Naive thymus-derived CD4-positive, alpha-beta T cell (primary cell): ENCODE measurements at regions not wholly inside any gene's neighbourhood (a gene's known extent, or its start where the extent isn't known, plus 50 kb on each side); places are given as distances from the start of the nearest gene placed in this dataset.

Experiments used
- ATAC-seq: fragments of 150-1000 bp; cut with Tn5 transposase; 2 replicates; pipeline ENCODE4 v1.10.0; 2021; ENCODE audit warnings: mild to moderate bottlenecking, moderate library complexity
- CTCF ChIA-PET: fragments of 350-600 bp; sonication (Branson Sonifier 250); formaldehyde crosslinking; loops from one replicate; lab custom pipeline; 2021; ENCODE audit warnings: antibody characterized with exemption; lab: Charles Lee
- POLR2A ChIA-PET: fragments of 350-600 bp; sonication (Branson Sonifier 250); formaldehyde crosslinking; loops from one replicate; lab custom pipeline; 2021; ENCODE audit warnings: antibody characterized with exemption, inconsistent platforms; lab: Charles Lee
- DNase-seq, 9 donors: peaks; one replicate each; pipeline versions ENCODE4 v3.0.0 to v3.0.0-alpha.2; 2020 to 2022; ENCODE audit warnings: mixed read lengths in 1 of 9
- H3K27ac ChIP-seq: one replicate; pipeline ENCODE4 v1.7.0; 2013; ENCODE audit warnings: mild to moderate bottlenecking, low read depth, low read length, moderate library complexity
- H3K27me3 ChIP-seq, 2 donors: one replicate each; pipeline ENCODE4 v1.7.0; 2013; ENCODE audit warnings: low read length in 2 of 2, mild to moderate bottlenecking in 2 of 2, moderate library complexity in 2 of 2; ENCODE audit not compliant: control insufficient read depth in 2 of 2, insufficient read depth in 2 of 2
- H3K36me3 ChIP-seq, 3 experiments: 1 replicate in 2 of 3; 2 replicates in 1 of 3; pipeline ENCODE4 v1.7.0; 2013; ENCODE audit warnings: low read length in 3 of 3, mild to moderate bottlenecking in 3 of 3, moderate library complexity in 1 of 3; ENCODE audit not compliant: insufficient read depth in 3 of 3, control insufficient read depth in 2 of 3
- H3K4me1 ChIP-seq, 2 donors: one replicate each; pipeline ENCODE4 v1.7.0; 2013; ENCODE audit warnings: low read length in 2 of 2, mild to moderate bottlenecking in 2 of 2, moderate library complexity in 1 of 2; ENCODE audit not compliant: control insufficient read depth in 2 of 2, insufficient read depth in 2 of 2
- H3K4me3 ChIP-seq: 2 replicates; pipeline ENCODE4 v1.7.0; 2013; ENCODE audit warnings: mild to moderate bottlenecking, low read length
- H3K9me3 ChIP-seq, 3 experiments: 1 replicate in 2 of 3; 2 replicates in 1 of 3; pipeline ENCODE4 v1.7.0; 2013; ENCODE audit warnings: low read length in 3 of 3; ENCODE audit not compliant: control insufficient read depth in 2 of 3
- H3K27ac Mint-ChIP-seq, 9 donors: one replicate each; pipeline ENCODE4 v1.8.0; 2020 to 2022; ENCODE audit warnings: mixed read lengths in 9 of 9, mild to moderate bottlenecking in 8 of 9, moderate library complexity in 5 of 9, inconsistent platforms in 2 of 9
- H3K27me3 Mint-ChIP-seq, 5 donors: one replicate each; pipeline ENCODE4 v1.8.0; 2021 to 2022; ENCODE audit warnings: mixed read lengths in 5 of 5, mild to moderate bottlenecking in 1 of 5
- H3K36me3 Mint-ChIP-seq, 5 donors: one replicate each; pipeline ENCODE4 v1.8.0; 2020 to 2022; ENCODE audit warnings: mixed read lengths in 5 of 5, mild to moderate bottlenecking in 3 of 5, inconsistent platforms in 1 of 5
- H3K4me1 Mint-ChIP-seq, 7 donors: one replicate each; pipeline ENCODE4 v1.8.0; 2020 to 2022; ENCODE audit warnings: mixed read lengths in 7 of 7, mild to moderate bottlenecking in 3 of 7, inconsistent platforms in 1 of 7
- H3K4me3 Mint-ChIP-seq, 10 donors: one replicate each; pipeline ENCODE4 v1.8.0; 2020 to 2022; ENCODE audit warnings: mild to moderate bottlenecking in 10 of 10, mixed read lengths in 10 of 10, moderate library complexity in 6 of 10, inconsistent platforms in 2 of 10
- H3K9me3 Mint-ChIP-seq, 11 donors: one replicate each; pipeline ENCODE4 v1.8.0; 2020 to 2022; ENCODE audit warnings: mixed read lengths in 11 of 11, mild to moderate bottlenecking in 4 of 11, inconsistent platforms in 1 of 11, moderate library complexity in 1 of 11
- intact Hi-C, 2 donors: fragments of 100-400 bp; cut with micrococcal nuclease; formaldehyde crosslinking; loops; one replicate each; pipeline ENCODE4 v1.15.1; 2023

DNA sequence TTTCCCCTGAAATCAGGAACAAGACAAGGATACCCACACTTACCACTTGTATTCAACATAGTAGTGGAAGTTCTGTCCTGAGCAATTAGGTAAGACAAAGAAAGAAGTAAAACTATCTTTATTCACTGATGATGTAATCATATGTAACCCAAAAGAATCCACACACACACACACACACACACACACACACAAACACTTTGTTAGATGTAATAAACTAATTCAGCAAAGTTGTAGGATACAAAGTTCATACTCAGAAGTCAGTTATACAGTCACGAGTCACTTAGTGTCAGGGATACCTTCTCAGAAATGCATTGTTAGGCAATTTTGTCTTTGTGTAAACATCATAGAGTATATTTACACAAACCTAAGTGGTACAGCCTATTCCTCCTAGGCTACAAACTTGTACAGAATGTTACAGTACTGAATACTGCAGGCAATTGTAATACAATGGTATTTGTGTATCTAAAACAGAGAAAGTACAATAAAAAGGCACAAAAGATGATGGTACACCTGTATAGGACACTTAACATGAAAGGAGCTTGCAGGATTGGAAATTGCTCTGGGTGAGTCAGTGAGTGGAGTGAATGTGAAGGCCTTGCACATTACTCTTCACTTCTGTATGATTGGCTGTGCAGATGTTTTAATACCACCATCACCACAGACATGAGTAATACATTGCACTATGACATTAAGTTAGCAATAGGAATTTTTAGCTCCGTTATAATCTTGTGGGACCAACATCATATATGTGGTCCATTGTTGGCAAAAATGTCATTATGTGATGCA, 370.1 kb downstream of the ZFHX3 start:
- H3K4me1 Mint-ChIP-seq, result no peaks in the 10 kb centered on the region
- H3K36me3 Mint-ChIP-seq, result peaks cover 0 to 8% (median 0%) of the 10 kb centered on the region in 5 donors
- H3K4me3 Mint-ChIP-seq, result no peak overlapping the region
- POLR2A ChIA-PET, result no interaction called here
- H3K27me3 Mint-ChIP-seq, result no peaks in the 10 kb centered on the region
- H3K4me3 ChIP-seq, result no peak overlapping the region
- DNase-seq, result no peak
- peaks cover 0 to 7% (median 0%) of the 10 kb centered on the region in 3 experiments for H3K9me3 ChIP-seq
- no peaks in the 10 kb centered on the region for H3K27me3 ChIP-seq
- intact Hi-C loops, result no loop called here
- CTCF ChIA-PET, result no interaction called here
- H3K27ac ChIP-seq, result no peak overlapping the region
- no peak for ATAC-seq
- H3K27ac Mint-ChIP-seq, result no peak overlapping the region
- peaks cover 4 to 35% (median 15%) of the 10 kb centered on the region in 11 donors for H3K9me3 Mint-ChIP-seq
- H3K4me1 ChIP-seq, result no peaks in the 10 kb centered on the region
- no peaks in the 10 kb centered on the region for H3K36me3 ChIP-seq

DNA sequence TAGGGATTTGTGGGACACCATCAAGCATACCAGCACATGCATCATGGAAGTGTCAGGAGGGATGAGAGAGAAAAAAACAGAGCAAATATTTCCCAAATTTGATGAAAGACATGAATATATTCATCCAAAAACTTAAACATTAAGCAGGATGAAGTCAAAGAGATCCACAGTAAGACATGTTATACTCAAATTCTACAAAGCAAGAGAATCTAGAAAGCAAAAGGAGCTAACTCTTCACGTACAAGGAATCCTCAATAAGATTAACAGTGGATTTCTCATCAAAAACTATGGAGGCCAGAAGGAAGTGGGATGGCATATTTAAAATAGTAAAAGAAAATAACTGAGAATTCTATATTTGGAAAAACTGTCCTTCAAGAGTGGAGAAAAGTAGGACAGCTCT, 374.8 kb downstream of the ZFHX3 start:
- no peaks in the 10 kb centered on the region for H3K4me1 ChIP-seq
- H3K36me3 Mint-ChIP-seq, result peaks cover 6 to 18% (median 8%) of the 10 kb centered on the region in 5 donors
- H3K4me1 Mint-ChIP-seq, result no peaks in the 10 kb centered on the region
- no peaks in the 10 kb centered on the region for H3K27me3 Mint-ChIP-seq
- ATAC-seq (no peak), DNase-seq (no peak)
- H3K4me3 Mint-ChIP-seq, result no peak overlapping the region
- POLR2A ChIA-PET, result no interaction called here
- peaks cover 7 to 60% (median 25%) of the 10 kb centered on the region in 11 donors for H3K9me3 Mint-ChIP-seq
- H3K36me3 ChIP-seq, result no peaks in the 10 kb centered on the region
- H3K27me3 ChIP-seq, result no peaks in the 10 kb centered on the region
- no peak overlapping the region for H3K4me3 ChIP-seq
- intact Hi-C loops, result no loop called here
- CTCF ChIA-PET, result no interaction called here
- peaks cover 0 to 12% (median 0%) of the 10 kb centered on the region in 3 experiments for H3K9me3 ChIP-seq
- H3K27ac Mint-ChIP-seq, result no peak overlapping the region
- H3K27ac ChIP-seq, result no peak overlapping the region

DNA sequence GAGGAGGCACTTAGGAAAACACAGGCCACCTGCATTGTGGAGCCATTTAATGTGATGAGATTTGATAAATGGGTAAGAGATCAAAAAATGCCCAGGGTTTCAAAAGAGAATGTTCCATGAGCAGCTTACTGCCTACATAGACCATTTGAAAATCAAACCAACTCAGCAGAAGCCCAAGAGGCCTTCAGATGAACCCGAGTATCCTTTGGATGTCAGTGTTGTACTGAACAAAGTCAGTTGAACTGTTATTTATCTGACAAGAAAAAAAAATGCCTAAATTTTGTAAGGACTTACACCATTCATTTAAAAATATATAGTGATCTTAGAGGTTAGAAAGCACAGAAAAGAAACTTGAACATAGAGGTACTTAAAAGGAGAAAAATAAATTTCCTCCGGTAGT, 381.7 kb downstream of the ZFHX3 start:
- POLR2A ChIA-PET, result no interaction called here
- Mint-ChIP-seq H3K9me3 (peaks cover 0 to 14% (median 2%) of the 10 kb centered on the region in 11 donors), H3K36me3 (peaks cover 0 to 6% (median 3%) of the 10 kb centered on the region in 5 donors), H3K27ac (peak overlapping the region in 4 of 9 donors; percentile 11 to 25 (median 16)), H3K4me3 (peak overlapping the region in 1 of 10 donors; percentile 39), H3K27me3 (peaks cover 0 to 8% (median 4%) of the 10 kb centered on the region in 5 donors), H3K4me1 (peaks cover 4 to 24% (median 18%) of the 10 kb centered on the region in 7 donors)
- no peak overlapping the region for H3K27ac ChIP-seq
- DNase-seq (peak in 1 of 9 donors; percentile 7), ATAC-seq (no peak)
- peaks cover 11 to 13% of the 10 kb centered on the region in 2 donors for H3K4me1 ChIP-seq
- H3K9me3 ChIP-seq, result no peaks in the 10 kb centered on the region
- H3K4me3 ChIP-seq, result no peak overlapping the region
- no peaks in the 10 kb centered on the region for H3K27me3 ChIP-seq
- intact Hi-C loops, result loop anchor here (5.0 to 10.0 kb wide), 7 partner anchors 169 to 1861 kb away; partner anchors contain the start of genes DHODH (in 1 of the 2), VAC14 (in 1 of the 2) and ZNF23 (in 1 of the 2)
- CTCF ChIA-PET, result no interaction called here
- peaks cover 0 to 5% (median 0%) of the 10 kb centered on the region in 3 experiments for H3K36me3 ChIP-seq

DNA sequence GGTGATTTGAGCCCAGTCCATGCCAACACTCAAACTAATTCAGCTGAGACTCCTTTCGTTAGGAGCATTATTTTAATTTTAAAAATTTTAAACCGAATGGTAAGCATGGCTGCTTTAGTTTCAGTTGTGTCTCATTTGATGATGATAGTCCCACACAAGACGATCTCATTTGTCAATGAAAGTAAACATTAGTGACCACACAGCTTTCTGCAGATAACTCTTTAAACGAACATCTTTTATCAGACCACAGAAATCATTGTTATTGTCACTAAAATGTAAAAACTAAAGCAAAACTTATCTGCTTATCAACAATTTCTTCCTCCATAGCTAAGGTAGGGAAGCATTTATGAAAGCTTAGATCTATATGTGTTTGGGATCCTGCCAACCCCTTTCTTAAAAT, 382.2 kb downstream of the ZFHX3 start:
- H3K9me3 ChIP-seq, result no peaks in the 10 kb centered on the region
- Mint-ChIP-seq H3K4me3 (peak overlapping the region; percentile 93 to 100 (median 100)), H3K4me1 (peaks cover 4 to 24% (median 18%) of the 10 kb centered on the region in 7 donors), H3K27me3 (peaks cover 0 to 8% (median 4%) of the 10 kb centered on the region in 5 donors), H3K9me3 (peaks cover 0 to 9% (median 0%) of the 10 kb centered on the region in 11 donors), H3K27ac (peak overlapping the region in 8 of 9 donors; percentile 57 to 98 (median 95)), H3K36me3 (peaks cover 0 to 5% (median 0%) of the 10 kb centered on the region in 5 donors)
- ChIA-PET POLR2A (no interaction called here), CTCF (no interaction called here)
- no peak overlapping the region for H3K4me3 ChIP-seq
- peaks cover 0 to 5% (median 0%) of the 10 kb centered on the region in 3 experiments for H3K36me3 ChIP-seq
- intact Hi-C loops, result loop anchor here (1.0 to 10.0 kb wide), 11 partner anchors 122 to 1861 kb away; partner anchors contain the start of genes DHX38 (in 2 of the 2), TXNL4B (in 2 of the 2), DHODH (in 1 of the 2) and VAC14 (in 1 of the 2)
- DNase-seq (no peak), ATAC-seq (no peak)
- H3K27ac ChIP-seq, result peak overlapping the region; percentile 72
- peaks cover 11 to 13% of the 10 kb centered on the region in 2 donors for H3K4me1 ChIP-seq
- H3K27me3 ChIP-seq, result no peaks in the 10 kb centered on the region

DNA sequence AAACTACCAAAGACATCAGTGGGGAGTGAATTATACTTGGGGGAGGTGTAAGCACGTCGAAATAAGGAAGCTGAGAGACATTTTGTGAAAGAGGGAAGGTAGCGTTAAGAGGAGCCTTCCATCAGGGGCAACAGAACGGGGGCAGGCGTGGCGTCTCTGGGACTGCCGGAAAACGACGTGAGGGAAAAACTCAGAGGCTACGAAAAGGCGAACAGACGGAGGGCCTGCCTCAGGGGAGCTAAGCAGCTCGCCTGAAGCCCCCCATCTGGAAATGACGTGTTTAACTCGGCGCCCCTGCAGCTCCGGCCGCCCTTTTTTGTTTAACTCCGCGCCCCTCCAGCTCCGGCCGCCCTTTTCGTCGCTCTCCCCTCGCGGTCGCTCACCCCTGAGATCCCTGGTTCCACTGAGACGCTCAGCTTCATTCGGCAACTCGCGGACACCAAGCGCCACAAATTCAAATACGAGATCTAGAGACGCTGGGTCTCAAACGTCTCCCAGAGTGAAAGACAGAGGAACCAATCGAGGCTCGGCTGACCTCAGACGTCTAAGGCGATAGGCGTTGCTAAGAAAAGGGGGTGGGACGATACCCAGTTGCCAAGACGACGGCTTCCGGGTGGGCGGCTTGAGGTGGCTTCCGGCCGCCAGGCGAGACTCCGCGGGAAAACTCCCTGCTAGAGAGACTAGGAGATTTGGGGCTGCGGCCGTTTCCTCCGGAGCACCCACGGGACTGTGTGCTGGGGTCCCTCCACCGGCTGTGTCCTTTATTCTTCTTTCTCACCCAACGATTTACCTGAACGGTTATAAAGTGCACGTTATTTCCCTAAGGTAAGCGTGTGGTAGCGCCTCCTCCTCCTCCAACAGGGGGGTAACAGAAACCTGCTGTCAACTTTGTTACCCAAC, 383.2 kb downstream of the ZFHX3 start:
- ATAC-seq, result peak; percentile 100
- Histone ChIP-seq H3K4me3 (peak overlapping the region; percentile 73), H3K36me3 (peaks cover 0 to 5% (median 0%) of the 10 kb centered on the region in 3 experiments), H3K4me1 (peaks cover 11 to 13% of the 10 kb centered on the region in 2 donors), H3K9me3 (no peaks in the 10 kb centered on the region), H3K27ac (peak overlapping the region; percentile 72), H3K27me3 (no peaks in the 10 kb centered on the region)
- ChIA-PET CTCF (no interaction called here), POLR2A (no interaction called here)
- Mint-ChIP-seq H3K4me3 (peak overlapping the region; percentile 93 to 100 (median 100)), H3K27ac (peak overlapping the region; percentile 86 to 98 (median 97)), H3K9me3 (peaks cover 0 to 5% (median 0%) of the 10 kb centered on the region in 11 donors), H3K36me3 (peaks cover 0 to 5% (median 0%) of the 10 kb centered on the region in 5 donors), H3K27me3 (peaks cover 0 to 16% (median 10%) of the 10 kb centered on the region in 5 donors), H3K4me1 (peaks cover 4 to 24% (median 18%) of the 10 kb centered on the region in 7 donors)
- intact Hi-C loops, result loop anchor here (1.0 to 10.0 kb wide), 12 partner anchors 123 to 1860 kb away; partner anchors contain the start of genes DHX38 (in 2 of the 2), TXNL4B (in 2 of the 2), DHODH (in 1 of the 2) and PSMD7 (in 1 of the 2)
- peak; percentile 79 to 95 (median 94) for DNase-seq

DNA sequence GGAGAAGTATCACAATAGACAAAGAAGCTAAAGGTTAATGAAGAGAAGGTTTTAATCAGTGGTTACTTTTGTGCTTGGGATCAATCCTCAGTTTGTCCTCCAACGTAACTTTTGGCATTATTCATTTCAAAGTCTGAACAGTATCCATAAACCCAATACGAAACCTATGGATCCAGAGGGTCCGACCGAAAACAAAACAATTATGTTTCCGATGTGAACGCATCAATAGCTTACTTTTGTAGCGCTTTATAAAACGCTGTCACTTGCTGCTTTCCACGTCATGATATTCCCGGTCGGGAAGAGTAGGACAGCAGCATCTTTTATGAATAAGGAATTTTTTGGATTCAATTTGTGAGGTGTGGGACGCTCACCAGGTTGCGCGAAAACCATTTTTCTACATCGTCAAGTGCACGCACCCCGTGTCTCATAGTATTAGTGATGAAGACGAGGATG, 383.8 kb downstream of the ZFHX3 start:
- H3K36me3 ChIP-seq, result peaks cover 0 to 5% (median 0%) of the 10 kb centered on the region in 3 experiments

More for the DNA sequence above, 383.8 kb downstream of the ZFHX3 start:
- Histone ChIP-seq H3K27ac (peak overlapping the region; percentile 72), H3K4me3 (peak overlapping the region; percentile 73), H3K27me3 (no peaks in the 10 kb centered on the region), H3K4me1 (peaks cover 11 to 13% of the 10 kb centered on the region in 2 donors), H3K9me3 (no peaks in the 10 kb centered on the region)
- peaks cover 0 to 3% (median 0%) of the 10 kb centered on the region in 5 donors for H3K36me3 Mint-ChIP-seq
- peak overlapping the region; percentile 86 to 98 (median 97) for H3K27ac Mint-ChIP-seq
- ATAC-seq (no peak), DNase-seq (peak in 1 of 9 donors; percentile 4)
- peaks cover 0 to 16% (median 11%) of the 10 kb centered on the region in 5 donors for H3K27me3 Mint-ChIP-seq
- intact Hi-C loops, result loop anchor here (1.0 to 10.0 kb wide), 8 partner anchors 171 to 1859 kb away; partner anchors contain the start of genes DHX38 (in 1 of the 2), PSMD7 (in 1 of the 2), TXNL4B (in 1 of the 2) and VAC14 (in 1 of the 2)
- ChIA-PET POLR2A (no interaction called here), CTCF (no interaction called here)
- H3K4me1 Mint-ChIP-seq, result peaks cover 4 to 28% (median 18%) of the 10 kb centered on the region in 7 donors
- peaks cover 0 to 5% (median 0%) of the 10 kb centered on the region in 11 donors for H3K9me3 Mint-ChIP-seq
- H3K4me3 Mint-ChIP-seq, result peak overlapping the region; percentile 93 to 100 (median 100)
